ENCODE measurements at regions not wholly inside any gene's neighbourhood (a gene's known extent, or its start where the extent isn't known, plus 50 kb on each side); places are given as distances from the start of the nearest gene placed in this dataset.

GRCh38 chr6:102848210-102848609 is 1454.7 kb downstream of the GRIK2 start:
- TF ChIP-seq EP300 (IDR thresholded peaks at IDR 0.05) = no peak
- no peak for TF ChIP-seq CTCF (IDR thresholded peaks at IDR 0.05)
